ENCODE measurements at regions not wholly inside any gene's neighbourhood (a gene's known extent, or its start where the extent isn't known, plus 50 kb on each side); places are given as distances from the start of the nearest gene placed in this dataset.

- TF ChIP-seq CREB5 (CRISPR knock-in tag; IDR thresholded peaks at IDR 0.05; ENCODE audit: low read depth), result no peak
- no peak for TF ChIP-seq ARNTL (CRISPR knock-in tag; IDR thresholded peaks at IDR 0.05; ENCODE audit: borderline replicate concordance, low read depth)
- TF ChIP-seq ZNF70 (CRISPR knock-in tag; IDR thresholded peaks at IDR 0.05), result no peak
- no peak for TF ChIP-seq PATZ1 (CRISPR knock-in tag; IDR thresholded peaks at IDR 0.05; ENCODE audit: borderline replicate concordance)
- TF ChIP-seq TCF4 (CRISPR knock-in tag; IDR thresholded peaks at IDR 0.05; ENCODE audit: borderline replicate concordance), result no peak
- no peak for TF ChIP-seq BACH2 (CRISPR knock-in tag; IDR thresholded peaks at IDR 0.05; ENCODE audit: borderline replicate concordance)
- TF ChIP-seq ZFP3 (CRISPR knock-in tag; IDR thresholded peaks at IDR 0.05), result no peak
- no peak for TF ChIP-seq ZFP30 (CRISPR knock-in tag; IDR thresholded peaks at IDR 0.05)
- no peak for TF ChIP-seq ZC3H10 (CRISPR knock-in tag; IDR thresholded peaks at IDR 0.05)
- TF ChIP-seq PPARA (CRISPR knock-in tag; IDR thresholded peaks at IDR 0.05; ENCODE audit: borderline replicate concordance), result no peak
- no peak for TF ChIP-seq ZNF8 (CRISPR knock-in tag; IDR thresholded peaks at IDR 0.05)
- no peak for TF ChIP-seq ISL1 (CRISPR knock-in tag; IDR thresholded peaks at IDR 0.05)
Observed at GRCh38 chr9:126122901-126123616, 203.6 kb upstream of the MVB12B start.
